Kidney (tissue), 13 donors: ENCODE measurements at regions not wholly inside any gene's neighbourhood (a gene's known extent, or its start where the extent isn't known, plus 50 kb on each side); places are given as distances from the start of the nearest gene placed in this dataset.
A peak's percentile ranks its signal among the peaks of the same experiment; 100 is the strongest.

Experiments used
- DNase-seq, 5 donors: peaks; one replicate each; pipeline ENCODE4 v3.0.0-alpha.2; 2013 to 2020
- FAIRE-seq: peaks from 2 replicates; lab custom pipeline; 2012; peaks lifted over from hg19 to GRCh38; lab: Jason Lieb, UNC
- H3K27ac ChIP-seq, 2 donors: one replicate each; pipeline ENCODE4 v1.7.0; 2013; ENCODE audit warnings: low read depth in 2 of 2, low read length in 2 of 2, inconsistent platforms in 1 of 2
- H3K27me3 ChIP-seq: one replicate; pipeline ENCODE4 v1.7.1; 2013; ENCODE audit warnings: low read length, inconsistent platforms; ENCODE audit not compliant: control insufficient read depth, insufficient read depth
- H3K36me3 ChIP-seq, 3 donors: one replicate each; pipeline versions ENCODE4 v1.7.0 to v1.7.1; 2013; ENCODE audit warnings: low read length in 3 of 3, control low read depth in 1 of 3, inconsistent platforms in 1 of 3; ENCODE audit not compliant: insufficient read depth in 3 of 3, control insufficient read depth in 2 of 3
- H3K4me1 ChIP-seq, 3 donors: one replicate each; pipeline versions ENCODE4 v1.7.0 to v1.7.1; 2013; ENCODE audit warnings: low read length in 3 of 3, inconsistent platforms in 1 of 3, low read depth in 1 of 3; ENCODE audit not compliant: control insufficient read depth in 2 of 3, insufficient read depth in 2 of 3
- H3K4me3 ChIP-seq, 3 donors: one replicate each; pipeline versions ENCODE4 v1.7.0 to v1.8.1; 2013; ENCODE audit warnings: low read length in 3 of 3, control low read depth in 1 of 3, inconsistent platforms in 1 of 3
- H3K9ac ChIP-seq, 3 donors: one replicate each; pipeline versions ENCODE4 v1.7.0 to v1.7.1; 2013; ENCODE audit warnings: low read length in 3 of 3, control low read depth in 1 of 3, inconsistent platforms in 1 of 3
- H3K9me3 ChIP-seq, 3 donors: one replicate each; pipeline versions ENCODE4 v1.7.0 to v1.7.1; 2013; ENCODE audit warnings: low read length in 3 of 3, control low read depth in 1 of 3, inconsistent platforms in 1 of 3; ENCODE audit not compliant: control insufficient read depth in 2 of 3, insufficient read depth in 1 of 3
- CTCF ChIP-seq: IDR thresholded peaks from 3 replicates; pipeline ENCODE4 v1.5.1; 2012; ENCODE audit warnings: mild to moderate bottlenecking, moderate library complexity, borderline replicate concordance; ENCODE audit not compliant: insufficient read depth; ENCODE audit errors: extremely low read depth
- intact Hi-C: fragments of 100-400 bp; cut with DNase I; formaldehyde crosslinking; loops from one replicate; pipeline ENCODE4 v1.11.1; 2022
- donor health status: control.
- donor health status: control.
- donor health status: control.
- donor health status: control.
- donor health status: control.
- donor health status: DM: yes; HTN: yes; CAD: no.
- donor health status: Normal renal cell carcinoma (clear cell type).

DNA sequence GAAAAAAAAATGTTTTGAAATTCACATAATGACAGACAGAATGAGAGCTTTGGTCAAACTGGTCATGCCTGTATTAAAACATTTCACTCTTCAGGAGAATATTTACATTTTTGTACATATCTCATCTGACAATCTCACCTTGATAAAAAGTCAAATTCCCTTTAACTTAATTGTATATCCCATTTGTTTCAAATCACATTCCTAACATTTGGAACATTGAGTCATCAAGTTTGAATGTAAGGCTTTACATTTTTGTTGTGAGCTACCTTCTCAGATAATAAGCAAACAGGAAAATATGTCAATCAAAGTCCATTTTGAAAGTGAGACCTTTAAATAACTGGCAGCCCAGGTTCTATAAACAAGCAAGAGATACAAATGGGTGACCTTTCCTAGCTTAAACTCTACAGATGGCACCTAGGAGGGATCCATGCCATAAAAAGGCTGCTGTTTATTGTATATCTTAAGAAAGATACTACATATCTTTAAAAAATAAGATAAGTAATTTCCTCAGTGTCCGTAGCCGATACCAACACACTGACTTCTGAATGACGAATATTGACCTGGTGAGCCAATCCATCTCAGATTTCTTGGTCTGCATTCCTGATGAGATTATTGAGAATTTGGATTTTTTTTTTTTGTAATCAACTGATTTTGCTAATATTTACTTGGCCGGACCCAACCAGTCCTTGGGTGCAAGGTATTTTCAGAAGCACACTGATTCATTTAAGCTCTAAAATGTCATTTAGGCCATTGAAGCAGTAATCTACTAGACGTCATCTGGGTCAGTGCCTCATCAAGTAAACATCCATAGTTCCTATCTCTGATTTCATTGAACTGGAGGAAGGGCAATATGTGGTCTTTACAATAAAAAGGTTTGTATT lies 259.6 kb downstream of the BTG1 start:
- no peaks in the 10 kb centered on the region for H3K27me3 ChIP-seq
- H3K4me1 ChIP-seq, result no peaks in the 10 kb centered on the region
- H3K9me3 ChIP-seq, result no peaks in the 10 kb centered on the region
- H3K36me3 ChIP-seq, result no peaks in the 10 kb centered on the region
- FAIRE-seq (no peak), DNase-seq (no peak)
- intact Hi-C loops, result no loop called here
- H3K4me3 ChIP-seq, result no peak overlapping the region
- no peak overlapping the region for H3K27ac ChIP-seq
- H3K9ac ChIP-seq, result no peak overlapping the region
- TF ChIP-seq CTCF, result no peak

- H3K36me3 ChIP-seq, result no peaks in the 10 kb centered on the region
- FAIRE-seq (no peak), DNase-seq (no peak)
- H3K9me3 ChIP-seq, result no peaks in the 10 kb centered on the region
- no peaks in the 10 kb centered on the region for H3K27me3 ChIP-seq
- no peak for TF ChIP-seq CTCF
- H3K4me1 ChIP-seq, result no peaks in the 10 kb centered on the region
- intact Hi-C loops, result no loop called here
- H3K4me3 ChIP-seq, result no peak overlapping the region
- no peak overlapping the region for H3K27ac ChIP-seq
- H3K9ac ChIP-seq, result no peak overlapping the region
Observed at GRCh38 chr12:91884230-91884629, 261.4 kb downstream of the BTG1 start.

- no peaks in the 10 kb centered on the region for H3K36me3 ChIP-seq
- H3K27me3 ChIP-seq, result no peaks in the 10 kb centered on the region
- intact Hi-C loops, result no loop called here
- no peaks in the 10 kb centered on the region for H3K9me3 ChIP-seq
- no peak for TF ChIP-seq CTCF
- no peak overlapping the region for H3K9ac ChIP-seq
- FAIRE-seq, result no peak
- DNase-seq, result peak in 2 of 5 donors; percentile 17 to 18
- no peak overlapping the region for H3K4me3 ChIP-seq
- no peaks in the 10 kb centered on the region for H3K4me1 ChIP-seq
- H3K27ac ChIP-seq, result no peak overlapping the region
Observed at GRCh38 chr12:91883811-91884210, 261.8 kb downstream of the BTG1 start.
